ENCODE measurements at regions not wholly inside any gene's neighbourhood (a gene's known extent, or its start where the extent isn't known, plus 50 kb on each side); places are given as distances from the start of the nearest gene placed in this dataset.

DNA sequence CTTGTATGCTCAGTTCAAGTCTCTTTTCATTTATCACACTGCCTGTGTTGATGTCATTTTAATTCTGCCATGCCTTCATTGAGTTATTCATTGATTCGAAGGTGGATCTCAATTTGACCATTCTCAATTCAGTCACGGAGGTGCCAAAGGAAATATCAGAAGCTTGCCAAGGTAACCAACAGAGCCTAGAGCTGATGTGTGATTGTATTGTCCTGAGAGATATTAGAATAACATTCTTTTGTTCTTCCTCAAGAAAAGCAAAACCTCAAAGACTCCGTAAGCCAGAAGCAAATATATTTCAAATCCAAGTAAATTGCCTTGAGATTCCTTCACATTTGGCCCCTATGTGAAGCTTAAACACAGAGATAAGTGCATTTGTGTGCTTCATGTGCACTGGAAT is 345.3 kb downstream of the CXCL12 start:
- no peak for TF ChIP-seq POLR2A (IDR thresholded peaks at IDR 0.05; ENCODE audit: low read length)
- TF ChIP-seq, protein P1, sequence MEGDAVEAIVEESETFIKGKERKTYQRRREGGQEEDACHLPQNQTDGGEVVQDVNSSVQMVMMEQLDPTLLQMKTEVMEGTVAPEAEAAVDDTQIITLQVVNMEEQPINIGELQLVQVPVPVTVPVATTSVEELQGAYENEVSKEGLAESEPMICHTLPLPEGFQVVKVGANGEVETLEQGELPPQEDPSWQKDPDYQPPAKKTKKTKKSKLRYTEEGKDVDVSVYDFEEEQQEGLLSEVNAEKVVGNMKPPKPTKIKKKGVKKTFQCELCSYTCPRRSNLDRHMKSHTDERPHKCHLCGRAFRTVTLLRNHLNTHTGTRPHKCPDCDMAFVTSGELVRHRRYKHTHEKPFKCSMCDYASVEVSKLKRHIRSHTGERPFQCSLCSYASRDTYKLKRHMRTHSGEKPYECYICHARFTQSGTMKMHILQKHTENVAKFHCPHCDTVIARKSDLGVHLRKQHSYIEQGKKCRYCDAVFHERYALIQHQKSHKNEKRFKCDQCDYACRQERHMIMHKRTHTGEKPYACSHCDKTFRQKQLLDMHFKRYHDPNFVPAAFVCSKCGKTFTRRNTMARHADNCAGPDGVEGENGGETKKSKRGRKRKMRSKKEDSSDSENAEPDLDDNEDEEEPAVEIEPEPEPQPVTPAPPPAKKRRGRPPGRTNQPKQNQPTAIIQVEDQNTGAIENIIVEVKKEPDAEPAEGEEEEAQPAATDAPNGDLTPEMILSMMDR (IDR thresholded peaks at IDR 0.05), result no peak
